Esophagus squamous epithelium (tissue), 4 donors: ENCODE measurements at regions not wholly inside any gene's neighbourhood (a gene's known extent, or its start where the extent isn't known, plus 50 kb on each side); places are given as distances from the start of the nearest gene placed in this dataset.

Source experiments
- POLR2A ChIP-seq, 4 donors: fragments of 450-650 bp; IDR thresholded peaks; one replicate each; pipeline ENCODE4 v1.6.1; 2017; ENCODE audit warnings: antibody characterized with exemption in 4 of 4, mild to moderate bottlenecking in 4 of 4, moderate library complexity in 3 of 4
- TF ChIP-seq, protein P1 (sequence below), 6 experiments: fragments of 450-650 bp in 4 of 6; fragments of 200-600 bp in 2 of 6; sonication (generic) in 2 of 6; IDR thresholded peaks; one replicate each; pipeline ENCODE4 v1.5.1; 2016 to 2019; ENCODE audit warnings: antibody characterized with exemption in 6 of 6, mild to moderate bottlenecking in 4 of 6, moderate library complexity in 4 of 6

DNA sequence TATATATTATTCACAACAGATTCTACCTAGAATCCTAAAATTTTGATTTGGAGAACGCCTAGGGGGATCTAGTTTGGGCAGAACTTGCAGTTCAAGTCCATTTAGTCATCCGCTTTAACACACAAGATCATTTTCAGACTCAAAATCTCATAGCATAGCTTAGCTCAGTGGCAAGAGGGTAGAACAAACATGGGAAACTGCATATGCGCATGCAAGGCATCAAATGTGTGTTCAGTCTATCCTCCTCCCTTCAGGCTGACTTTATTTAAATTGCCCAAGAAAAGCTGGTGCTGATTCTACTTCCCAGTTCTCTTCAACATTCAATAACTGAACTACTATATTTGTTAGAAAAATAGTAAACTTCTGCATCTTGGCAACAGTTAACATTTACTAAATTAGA is 79.6 kb upstream of the NRXN1 start:
- TF ChIP-seq, protein P1, sequence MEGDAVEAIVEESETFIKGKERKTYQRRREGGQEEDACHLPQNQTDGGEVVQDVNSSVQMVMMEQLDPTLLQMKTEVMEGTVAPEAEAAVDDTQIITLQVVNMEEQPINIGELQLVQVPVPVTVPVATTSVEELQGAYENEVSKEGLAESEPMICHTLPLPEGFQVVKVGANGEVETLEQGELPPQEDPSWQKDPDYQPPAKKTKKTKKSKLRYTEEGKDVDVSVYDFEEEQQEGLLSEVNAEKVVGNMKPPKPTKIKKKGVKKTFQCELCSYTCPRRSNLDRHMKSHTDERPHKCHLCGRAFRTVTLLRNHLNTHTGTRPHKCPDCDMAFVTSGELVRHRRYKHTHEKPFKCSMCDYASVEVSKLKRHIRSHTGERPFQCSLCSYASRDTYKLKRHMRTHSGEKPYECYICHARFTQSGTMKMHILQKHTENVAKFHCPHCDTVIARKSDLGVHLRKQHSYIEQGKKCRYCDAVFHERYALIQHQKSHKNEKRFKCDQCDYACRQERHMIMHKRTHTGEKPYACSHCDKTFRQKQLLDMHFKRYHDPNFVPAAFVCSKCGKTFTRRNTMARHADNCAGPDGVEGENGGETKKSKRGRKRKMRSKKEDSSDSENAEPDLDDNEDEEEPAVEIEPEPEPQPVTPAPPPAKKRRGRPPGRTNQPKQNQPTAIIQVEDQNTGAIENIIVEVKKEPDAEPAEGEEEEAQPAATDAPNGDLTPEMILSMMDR (IDR thresholded peaks at IDR 0.05) = no peak
- no peak for TF ChIP-seq POLR2A (IDR thresholded peaks at IDR 0.05)
